Suprapubic skin (tissue), 4 donors: ENCODE measurements at regions not wholly inside any gene's neighbourhood (a gene's known extent, or its start where the extent isn't known, plus 50 kb on each side); places are given as distances from the start of the nearest gene placed in this dataset.

Source experiments
- CTCF ChIP-seq, 2 donors: fragments of 200-600 bp in 1 of 2; fragments of 450-650 bp in 1 of 2; sonication (generic) in 1 of 2; IDR thresholded peaks; one replicate each; pipeline ENCODE4 v1.5.1; 2016 to 2019; ENCODE audit warnings: antibody characterized with exemption in 2 of 2, mild to moderate bottlenecking in 1 of 2, moderate library complexity in 1 of 2
- POLR2A ChIP-seq, 2 donors: fragments of 450-650 bp; IDR thresholded peaks; one replicate each; pipeline ENCODE4 v1.6.1; 2017; ENCODE audit warnings: antibody characterized with exemption in 2 of 2, mild to moderate bottlenecking in 2 of 2, moderate library complexity in 2 of 2
- POLR2AphosphoS5 ChIP-seq, 3 donors: sonication (generic); formaldehyde crosslinking; IDR thresholded peaks; one replicate each; pipeline ENCODE4 v1.6.1; 2017; ENCODE audit warnings: antibody characterized with exemption in 3 of 3

- TF ChIP-seq POLR2A (IDR thresholded peaks at IDR 0.05) (no peak), CTCF (IDR thresholded peaks at IDR 0.05) (no peak), POLR2AphosphoS5 (IDR thresholded peaks at IDR 0.05) (no peak)
Measured at GRCh38 chr6:9484091-9484490, 930.8 kb downstream of the TFAP2A start.
